ENCODE measurements at regions not wholly inside any gene's neighbourhood (a gene's known extent, or its start where the extent isn't known, plus 50 kb on each side); places are given as distances from the start of the nearest gene placed in this dataset.

GRCh38 chr12:115574826-115575225, 702.7 kb downstream of the MED13L start:
- no peak for DNase-seq (ENCODE audit: low spot score)

GRCh38 chr12:115572440-115572839, 705.1 kb downstream of the MED13L start:
- no peak for DNase-seq (ENCODE audit: low spot score)

- no peak for DNase-seq (ENCODE audit: low spot score)
Measured at GRCh38 chr12:115571446-115571845, 706.0 kb downstream of the MED13L start.

- DNase-seq (ENCODE audit: low spot score), result no peak
Measured at GRCh38 chr12:115571027-115571426, 706.5 kb downstream of the MED13L start.

- DNase-seq (ENCODE audit: low spot score), result no peak
Measured at GRCh38 chr12:115570069-115570777, 707.3 kb downstream of the MED13L start.

- no peak for DNase-seq (ENCODE audit: low spot score)
Measured at GRCh38 chr12:115569345-115570068, 708.0 kb downstream of the MED13L start.

GRCh38 chr12:115558281-115558680, 719.2 kb downstream of the MED13L start:
- DNase-seq (ENCODE audit: low spot score), result no peak

- DNase-seq (ENCODE audit: low spot score), result no peak
Measured at GRCh38 chr12:115553622-115554021, 723.9 kb downstream of the MED13L start.

- DNase-seq (ENCODE audit: low spot score), result no peak
Measured at GRCh38 chr12:115543269-115543668, 734.2 kb downstream of the MED13L start.

GRCh38 chr12:115542656-115543055, 734.8 kb downstream of the MED13L start:
- DNase-seq (ENCODE audit: low spot score), result no peak

GRCh38 chr12:115541891-115542421, 735.5 kb downstream of the MED13L start:
- DNase-seq (ENCODE audit: low spot score), result no peak

- DNase-seq (ENCODE audit: low spot score), result no peak
Measured at GRCh38 chr12:115528466-115528865, 749.0 kb downstream of the MED13L start.

- no peak for DNase-seq (ENCODE audit: low spot score)
Measured at GRCh38 chr12:115521771-115522409, 755.6 kb downstream of the MED13L start.

- no peak for DNase-seq (ENCODE audit: low spot score)
Measured at GRCh38 chr12:115519887-115520286, 757.6 kb downstream of the MED13L start.

GRCh38 chr12:115519359-115519758, 758.1 kb downstream of the MED13L start:
- DNase-seq (ENCODE audit: low spot score), result no peak

- DNase-seq (ENCODE audit: low spot score), result no peak
Measured at GRCh38 chr12:115517913-115518312, 759.6 kb downstream of the MED13L start.

GRCh38 chr12:115511986-115512711, 765.3 kb downstream of the MED13L start:
- no peak for DNase-seq (ENCODE audit: low spot score)

- DNase-seq (ENCODE audit: low spot score), result no peak
Measured at GRCh38 chr12:115511305-115511704, 766.2 kb downstream of the MED13L start.

- DNase-seq (ENCODE audit: low spot score), result no peak
Measured at GRCh38 chr12:115508990-115509389, 768.5 kb downstream of the MED13L start.

- no peak for DNase-seq (ENCODE audit: low spot score)
Measured at GRCh38 chr12:115507951-115508722, 769.4 kb downstream of the MED13L start.

- no peak for DNase-seq (ENCODE audit: low spot score)
Measured at GRCh38 chr12:115507560-115507889, 770.0 kb downstream of the MED13L start.
